ENCODE measurements at regions not wholly inside any gene's neighbourhood (a gene's known extent, or its start where the extent isn't known, plus 50 kb on each side); places are given as distances from the start of the nearest gene placed in this dataset.

DNA sequence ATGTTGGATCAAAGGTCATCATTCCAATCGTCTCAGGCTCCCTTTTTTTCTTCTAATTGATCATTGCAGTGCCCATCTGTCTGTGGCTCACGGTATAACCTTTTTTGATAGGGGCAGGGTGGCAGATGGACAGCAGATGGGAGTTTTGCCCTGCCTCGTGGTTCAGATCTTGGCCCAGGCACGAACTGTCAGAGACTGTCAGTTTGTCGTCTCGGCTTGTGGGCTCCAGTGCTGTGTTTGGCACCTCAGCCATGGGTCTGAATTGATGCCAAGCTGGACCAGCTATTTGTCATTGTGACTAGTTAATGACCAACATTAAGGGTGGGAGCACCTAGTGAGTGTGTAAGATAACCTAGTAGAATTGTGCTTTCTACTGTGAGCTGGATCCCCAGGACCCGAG lies 197.6 kb downstream of the PRL start:
- Histone ChIP-seq H2BK120ac (ENCODE audit: low read depth, low read length, poor library complexity, severe bottlenecking) (no peak overlapping the region), H2BK15ac (ENCODE audit: low read depth, low read length) (no peak overlapping the region), H3K14ac (ENCODE audit: insufficient read depth, low read length) (no peak overlapping the region), H3K9me3 (ENCODE audit: control insufficient read depth, low read depth, low read length) (no peaks in the 10 kb centered on the region), H4K8ac (replicated peaks; ENCODE audit: insufficient read length, low read depth, low read length) (no peak overlapping the region), H3K23me2 (ENCODE audit: insufficient read length, low read depth, low read length, poor library complexity, severe bottlenecking) (no peaks in the 10 kb centered on the region), H3K4ac (ENCODE audit: low read depth, low read length) (no peak overlapping the region), H3K27me3 (ENCODE audit: insufficient read depth, low read length) (no peaks in the 10 kb centered on the region), H3K27ac (ENCODE audit: insufficient read length, low read depth, low read length) (no peak overlapping the region), H3K56ac (ENCODE audit: insufficient read length, low read depth, low read length) (no peak overlapping the region), H2AK5ac (ENCODE audit: insufficient read length, low read length) (no peak overlapping the region), H2AFZ (ENCODE audit: low read length) (no peak overlapping the region), H2BK20ac (ENCODE audit: low read depth, low read length, poor library complexity, severe bottlenecking) (no peak overlapping the region), H4K91ac (ENCODE audit: insufficient read length, low read depth, low read length) (no peak overlapping the region), H3K9ac (ENCODE audit: extremely low read depth, insufficient read length, low read length) (no peak overlapping the region), H3K79me1 (ENCODE audit: insufficient read depth, low read depth, low read length, poor library complexity, severe bottlenecking) (no peaks in the 10 kb centered on the region), H3K4me2 (ENCODE audit: insufficient read depth, insufficient read length, low read length) (no peak overlapping the region), H3T11ph (ENCODE audit: low read length) (no peak overlapping the region), H3K18ac (ENCODE audit: insufficient read length, low read depth, low read length) (no peak overlapping the region), H3K79me2 (ENCODE audit: insufficient read depth, low read length) (no peaks in the 10 kb centered on the region), H3K23ac (ENCODE audit: insufficient read length, low read depth, low read length) (no peak overlapping the region), H3K4me1 (ENCODE audit: insufficient read depth, low read length) (no peaks in the 10 kb centered on the region), H2BK12ac (ENCODE audit: insufficient read length, low read depth, low read length) (no peak overlapping the region), H4K20me1 (ENCODE audit: control insufficient read depth, insufficient read depth, insufficient read length) (no peaks in the 10 kb centered on the region), H4K5ac (ENCODE audit: insufficient read length, low read depth, low read length) (no peak overlapping the region), H2BK5ac (ENCODE audit: insufficient read length, low read length) (no peak overlapping the region)
- no peak for DNase-seq
- no peak overlapping the region for H3K4me3 Mint-ChIP-seq
- no peaks in the 10 kb centered on the region for H3K27me3 Mint-ChIP-seq (ENCODE audit: low read depth)
- WGBS (ENCODE audit: extremely low coverage, insufficient read length, low lambda C conversion rate), result no CpG with 5 or more reads among the region's 7 CpGs
- TF ChIP-seq, protein P1, sequence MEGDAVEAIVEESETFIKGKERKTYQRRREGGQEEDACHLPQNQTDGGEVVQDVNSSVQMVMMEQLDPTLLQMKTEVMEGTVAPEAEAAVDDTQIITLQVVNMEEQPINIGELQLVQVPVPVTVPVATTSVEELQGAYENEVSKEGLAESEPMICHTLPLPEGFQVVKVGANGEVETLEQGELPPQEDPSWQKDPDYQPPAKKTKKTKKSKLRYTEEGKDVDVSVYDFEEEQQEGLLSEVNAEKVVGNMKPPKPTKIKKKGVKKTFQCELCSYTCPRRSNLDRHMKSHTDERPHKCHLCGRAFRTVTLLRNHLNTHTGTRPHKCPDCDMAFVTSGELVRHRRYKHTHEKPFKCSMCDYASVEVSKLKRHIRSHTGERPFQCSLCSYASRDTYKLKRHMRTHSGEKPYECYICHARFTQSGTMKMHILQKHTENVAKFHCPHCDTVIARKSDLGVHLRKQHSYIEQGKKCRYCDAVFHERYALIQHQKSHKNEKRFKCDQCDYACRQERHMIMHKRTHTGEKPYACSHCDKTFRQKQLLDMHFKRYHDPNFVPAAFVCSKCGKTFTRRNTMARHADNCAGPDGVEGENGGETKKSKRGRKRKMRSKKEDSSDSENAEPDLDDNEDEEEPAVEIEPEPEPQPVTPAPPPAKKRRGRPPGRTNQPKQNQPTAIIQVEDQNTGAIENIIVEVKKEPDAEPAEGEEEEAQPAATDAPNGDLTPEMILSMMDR (conservative IDR thresholded peaks at IDR 0.05), result no peak
- H3K36me3 Mint-ChIP-seq (ENCODE audit: insufficient read depth in 1 of 3, low read depth in 3 of 3), result no peaks in the 10 kb centered on the region
- H3K27ac Mint-ChIP-seq, result peak overlapping the region in 1 of 3 experiments; percentile 50; a peak in 1 of 7 replicates
- no peaks in the 10 kb centered on the region for H3K9me3 Mint-ChIP-seq
- H3K4me1 Mint-ChIP-seq, result peaks cover 3 to 5% of the 10 kb centered on the region in 2 experiments; a peak in 1 of 4 replicates
